ENCODE measurements at regions not wholly inside any gene's neighbourhood (a gene's known extent, or its start where the extent isn't known, plus 50 kb on each side); places are given as distances from the start of the nearest gene placed in this dataset.

DNA sequence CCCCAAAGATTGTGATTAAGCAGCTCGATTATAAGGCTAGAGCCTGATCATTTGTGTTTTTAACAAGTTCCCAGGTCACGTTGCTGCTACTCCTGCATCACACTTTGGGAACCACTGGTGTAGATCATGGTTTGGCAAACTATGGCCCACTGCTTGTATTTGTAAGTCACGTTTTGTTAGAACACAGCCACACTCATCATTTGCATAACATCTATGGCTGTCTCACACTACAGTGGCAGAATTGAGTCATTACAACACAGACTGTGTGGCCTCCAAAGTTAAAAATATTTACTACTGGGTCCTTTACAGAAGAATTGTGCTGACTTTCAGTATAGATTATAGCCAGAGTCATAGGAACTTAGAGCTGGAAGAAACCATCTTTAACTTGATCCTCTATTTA, 515.3 kb upstream of the PSMD7 start:
- Histone ChIP-seq H3K9me3 (ENCODE audit: control insufficient read depth, insufficient read depth, low read length) (no peaks in the 10 kb centered on the region; the same call in 1 of the 2 replicates), H3K9ac (ENCODE audit: low read depth, low read length) (no peak overlapping the region), H3K36me3 (ENCODE audit: insufficient read depth, low read length) (no peaks in the 10 kb centered on the region), H3K4me1 (ENCODE audit: insufficient read depth, low read length) (no peaks in the 10 kb centered on the region)

DNA sequence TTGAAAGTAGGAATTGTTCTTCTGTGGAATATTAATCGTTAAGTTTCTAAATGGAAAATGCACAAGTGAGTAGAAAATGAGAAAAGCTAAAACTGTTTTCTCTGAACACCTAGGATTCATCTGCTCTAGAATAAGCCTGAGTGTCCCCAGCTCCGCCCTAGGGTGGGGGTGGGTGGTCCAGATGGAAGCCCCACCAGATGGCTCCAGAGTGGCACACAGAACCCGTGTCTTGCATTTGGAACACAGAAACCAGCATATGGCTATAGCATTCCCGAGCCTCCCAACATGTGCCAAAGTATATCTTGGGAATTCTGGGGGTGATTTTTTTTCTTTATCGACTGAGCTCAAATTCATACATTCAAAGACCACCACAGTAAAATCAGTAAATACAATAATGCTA, 517.7 kb upstream of the PSMD7 start:
- Histone ChIP-seq H3K36me3 (ENCODE audit: insufficient read depth, low read length) (no peaks in the 10 kb centered on the region), H3K9ac (ENCODE audit: low read depth, low read length) (no peak overlapping the region), H3K9me3 (ENCODE audit: control insufficient read depth, insufficient read depth, low read length) (no peaks in the 10 kb centered on the region), H3K4me1 (ENCODE audit: insufficient read depth, low read length) (no peaks in the 10 kb centered on the region)

DNA sequence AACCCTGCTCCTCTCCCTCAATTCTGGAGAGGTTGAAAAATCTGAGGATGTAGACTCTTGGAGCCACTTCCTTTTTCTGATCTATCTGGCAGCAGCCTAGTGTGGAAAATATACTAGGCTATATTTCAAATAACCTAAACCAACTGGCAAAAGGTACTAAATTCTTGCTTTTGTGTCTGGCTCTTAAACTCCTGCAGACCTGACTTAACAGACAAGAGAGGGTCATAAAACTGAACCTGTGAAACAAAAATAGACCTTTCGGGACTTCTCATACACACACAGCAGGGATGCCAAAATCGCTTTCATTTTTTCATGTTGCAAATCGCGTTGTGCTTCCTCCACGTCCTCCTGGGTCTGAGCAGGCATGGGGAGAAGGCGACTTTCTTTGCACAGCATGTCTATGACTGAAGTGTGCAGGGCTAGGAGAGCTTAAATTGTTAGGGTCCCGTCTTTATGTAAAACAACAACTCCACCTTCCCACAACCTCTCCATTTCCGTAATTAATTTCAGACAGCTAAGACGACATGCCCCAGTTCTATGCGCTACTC, 520.7 kb upstream of the PSMD7 start:
- Histone ChIP-seq H3K9me3 (ENCODE audit: control insufficient read depth, insufficient read depth, low read length) (peaks cover 8% of the 10 kb centered on the region; the same call in 1 of the 2 replicates), H3K36me3 (ENCODE audit: insufficient read depth, low read length) (no peaks in the 10 kb centered on the region), H3K9ac (ENCODE audit: low read depth, low read length) (no peak overlapping the region), H3K4me1 (ENCODE audit: insufficient read depth, low read length) (no peaks in the 10 kb centered on the region)

DNA sequence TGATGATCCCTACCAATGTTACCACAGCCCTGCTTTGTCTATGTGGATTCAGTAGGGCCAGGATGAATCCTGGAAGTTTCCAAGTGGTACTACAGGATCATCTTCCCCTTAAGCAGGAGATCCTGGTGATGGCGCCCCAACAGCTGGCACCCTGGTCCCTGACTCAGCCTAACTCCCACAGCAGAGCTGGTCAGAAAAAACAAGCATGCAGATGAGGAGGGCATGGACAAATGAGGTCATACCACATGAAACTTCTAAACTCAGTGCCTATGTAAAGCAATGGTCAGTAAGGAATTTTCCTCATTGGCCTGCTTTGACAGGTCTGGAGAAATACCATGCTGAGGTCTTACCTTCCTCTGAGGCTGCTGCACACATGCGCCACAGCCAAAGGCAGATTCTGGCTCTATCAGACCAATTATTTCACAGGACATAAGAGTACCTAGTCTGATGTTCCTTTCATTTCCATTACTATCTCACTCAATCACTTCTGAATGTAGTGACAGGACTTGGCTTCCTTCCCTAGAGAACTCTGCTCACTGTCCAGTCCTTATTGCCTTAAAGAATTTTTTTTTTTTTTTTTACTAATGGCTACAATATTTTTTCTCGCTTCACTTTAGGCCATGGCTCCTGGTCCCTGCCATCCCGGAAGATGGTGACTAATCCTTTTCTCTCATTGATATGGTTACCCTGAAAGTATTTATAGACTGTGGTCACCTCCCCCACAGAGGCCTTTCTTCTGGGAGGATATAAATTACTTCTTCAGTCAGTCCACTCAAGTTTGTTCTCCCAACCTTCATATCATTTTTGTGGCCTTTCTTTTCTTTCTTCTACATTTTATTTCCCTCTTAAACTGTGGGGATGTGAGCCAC, 525.2 kb upstream of the PSMD7 start:
- H3K9ac ChIP-seq (ENCODE audit: low read depth, low read length) = no peak overlapping the region
- H3K9me3 ChIP-seq (ENCODE audit: control insufficient read depth, insufficient read depth, low read length) = peaks cover 8% of the 10 kb centered on the region; the same call in 1 of the 2 replicates
- no peaks in the 10 kb centered on the region for H3K36me3 ChIP-seq (ENCODE audit: insufficient read depth, low read length)
- H3K4me1 ChIP-seq (ENCODE audit: insufficient read depth, low read length) = no peaks in the 10 kb centered on the region

DNA sequence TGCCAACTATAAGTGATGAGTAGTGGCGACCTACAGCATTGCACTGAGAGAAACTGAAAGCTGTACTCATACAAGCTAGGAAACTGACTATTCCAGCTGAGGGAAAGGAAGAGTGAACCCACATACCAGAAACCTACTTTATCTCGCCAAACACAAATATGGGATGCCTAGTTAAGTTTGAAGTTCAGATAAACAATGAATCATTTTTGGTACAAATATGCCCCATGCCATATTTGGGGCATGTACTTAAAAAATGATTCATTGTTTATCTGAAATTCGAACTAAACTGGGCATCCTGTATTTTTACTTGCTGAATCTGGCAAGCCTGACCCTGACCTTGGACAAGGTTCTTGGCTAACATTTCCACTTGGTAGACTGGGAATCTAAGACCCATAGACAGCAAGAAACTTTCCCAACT, 527.8 kb upstream of the PSMD7 start:
- Histone ChIP-seq H3K9me3 (ENCODE audit: control insufficient read depth, insufficient read depth, low read length) (peaks cover 8% of the 10 kb centered on the region; the same call in 1 of the 2 replicates), H3K4me1 (ENCODE audit: insufficient read depth, low read length) (no peaks in the 10 kb centered on the region)

DNA sequence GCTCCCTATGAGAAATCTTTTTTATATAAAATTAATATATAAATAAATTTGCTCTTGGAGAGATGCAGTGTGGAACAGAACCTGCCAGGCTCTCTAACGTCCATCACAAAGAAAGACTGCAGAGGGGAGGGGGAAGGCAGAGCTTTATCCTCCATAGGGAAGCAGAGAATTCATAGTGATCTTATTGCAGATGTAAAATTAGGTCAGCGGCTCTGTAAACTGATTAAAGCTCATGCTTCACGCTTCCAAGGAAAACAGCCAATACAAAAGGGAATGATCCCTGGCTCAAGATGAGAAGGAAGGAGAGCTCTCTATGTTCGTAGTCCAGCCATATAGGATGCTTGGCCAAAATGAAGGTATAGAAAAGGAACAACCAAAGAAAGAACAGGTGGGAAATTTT, 532.3 kb upstream of the PSMD7 start:
- no peaks in the 10 kb centered on the region for H3K36me3 ChIP-seq (ENCODE audit: insufficient read depth, low read length)
- H3K4me1 ChIP-seq (ENCODE audit: insufficient read depth, low read length) = no peaks in the 10 kb centered on the region
- no peaks in the 10 kb centered on the region for H3K9me3 ChIP-seq (ENCODE audit: control insufficient read depth, insufficient read depth, low read length)
- no peak overlapping the region for H3K9ac ChIP-seq (ENCODE audit: low read depth, low read length)

More for the DNA sequence above, 527.8 kb upstream of the PSMD7 start:
- Histone ChIP-seq H3K9ac (ENCODE audit: low read depth, low read length) (no peak overlapping the region), H3K36me3 (ENCODE audit: insufficient read depth, low read length) (no peaks in the 10 kb centered on the region)

DNA sequence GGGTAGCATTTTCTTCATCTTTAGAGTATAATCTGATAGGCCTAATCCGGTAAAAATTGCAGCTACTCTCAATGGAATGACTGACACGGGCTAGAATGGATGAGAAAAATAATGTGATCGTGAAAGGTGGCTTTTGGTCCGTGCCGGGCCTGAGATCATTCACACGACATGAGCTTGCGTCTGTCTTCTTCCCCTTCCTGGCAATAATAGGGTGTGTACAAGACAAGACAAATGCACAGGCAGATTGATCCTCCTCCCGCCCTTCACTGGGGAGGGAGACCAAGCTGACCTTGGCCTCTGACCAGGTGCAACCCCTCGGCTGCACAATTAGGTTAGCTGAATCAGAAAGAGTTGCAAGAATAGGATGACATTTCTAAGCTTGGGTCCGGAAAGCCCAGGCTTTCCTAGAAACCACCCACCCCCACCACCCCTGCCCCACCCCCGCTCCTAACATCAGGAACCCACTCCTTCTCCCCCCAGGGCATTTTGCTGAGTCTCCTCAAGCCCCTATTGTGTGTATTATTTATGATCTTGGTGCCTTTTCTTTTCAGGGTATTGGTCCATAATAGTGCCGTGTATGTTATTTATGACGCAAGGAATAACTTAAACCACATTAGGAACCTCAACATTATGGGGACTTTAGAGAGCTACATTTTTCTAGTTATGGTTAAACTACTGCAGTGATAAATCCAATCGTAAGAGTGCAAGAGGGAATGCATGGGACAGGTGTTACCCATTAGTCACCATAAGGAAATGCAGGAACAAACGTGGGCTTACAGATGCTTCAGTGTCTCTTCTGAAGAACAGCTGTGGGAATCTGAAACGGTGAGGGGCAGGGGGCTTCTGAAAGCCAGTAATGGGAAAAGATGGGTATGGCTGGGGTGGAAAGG, 540.1 kb upstream of the PSMD7 start:
- Histone ChIP-seq H3K9ac (ENCODE audit: low read depth, low read length) (no peak overlapping the region), H3K9me3 (ENCODE audit: control insufficient read depth, insufficient read depth, low read length) (no peaks in the 10 kb centered on the region), H3K36me3 (ENCODE audit: insufficient read depth, low read length) (no peaks in the 10 kb centered on the region), H3K4me1 (ENCODE audit: insufficient read depth, low read length) (no peaks in the 10 kb centered on the region)

DNA sequence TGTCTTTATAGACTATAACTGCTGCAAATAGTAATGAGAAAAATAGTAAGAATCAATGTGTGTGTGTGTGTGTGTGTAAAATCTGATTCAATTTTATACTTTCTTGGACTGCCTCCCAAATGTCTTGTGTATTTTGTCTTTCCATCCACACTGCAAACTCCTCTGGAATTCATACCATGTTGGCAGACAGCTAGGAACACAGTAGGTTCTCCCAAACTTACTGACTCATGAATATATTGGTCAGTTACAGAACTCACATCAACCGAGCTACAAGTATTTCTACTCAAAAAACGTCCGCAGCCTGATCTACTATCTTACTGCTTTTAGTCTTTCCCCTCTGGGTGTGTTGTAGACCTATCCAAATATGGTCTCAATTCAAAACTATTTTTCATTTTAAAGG, 542.7 kb upstream of the PSMD7 start:
- H3K36me3 ChIP-seq (ENCODE audit: insufficient read depth, low read length) = no peaks in the 10 kb centered on the region
- H3K9me3 ChIP-seq (ENCODE audit: control insufficient read depth, insufficient read depth, low read length) = no peaks in the 10 kb centered on the region
- no peaks in the 10 kb centered on the region for H3K4me1 ChIP-seq (ENCODE audit: insufficient read depth, low read length)
- no peak overlapping the region for H3K9ac ChIP-seq (ENCODE audit: low read depth, low read length)

DNA sequence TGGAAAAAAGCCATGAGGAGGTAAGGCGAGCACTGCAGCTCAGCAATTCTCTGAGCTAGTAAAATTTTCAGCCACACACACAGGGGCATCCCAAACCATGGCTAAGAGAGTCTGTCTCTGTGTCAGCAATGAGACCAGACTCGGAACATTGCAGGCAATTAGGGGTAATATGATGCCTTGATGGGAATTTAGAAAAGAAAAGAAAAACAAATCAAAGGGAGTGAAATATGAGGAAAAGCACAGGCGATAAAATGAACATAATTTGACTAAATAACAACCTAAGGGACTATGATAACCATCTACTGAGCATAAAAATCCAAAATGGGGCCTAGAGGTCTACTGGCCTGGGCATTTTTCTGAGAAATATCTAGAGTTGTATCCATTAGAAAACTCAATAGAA, 546.0 kb upstream of the PSMD7 start:
- Histone ChIP-seq H3K9me3 (ENCODE audit: control insufficient read depth, insufficient read depth, low read length) (no peaks in the 10 kb centered on the region), H3K4me1 (ENCODE audit: insufficient read depth, low read length) (no peaks in the 10 kb centered on the region), H3K36me3 (ENCODE audit: insufficient read depth, low read length) (no peaks in the 10 kb centered on the region), H3K9ac (ENCODE audit: low read depth, low read length) (no peak overlapping the region)

DNA sequence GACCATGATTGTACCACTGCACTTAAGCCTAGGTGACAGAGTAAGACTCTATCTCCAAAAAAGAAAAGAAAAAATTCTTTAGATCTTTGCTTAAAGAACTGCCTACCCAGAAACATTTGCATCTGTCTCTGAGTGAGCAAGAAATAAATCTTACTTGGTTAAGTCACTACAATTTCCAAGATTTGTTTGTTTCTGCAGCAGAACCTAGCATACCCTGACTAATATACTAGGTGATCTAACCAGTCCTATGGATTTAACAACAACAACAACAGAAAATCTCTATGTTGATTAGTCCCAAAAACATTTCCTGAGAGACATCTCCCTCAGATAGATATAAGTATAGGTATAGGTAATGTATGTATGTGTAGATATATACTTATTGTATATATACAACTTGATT, 549.3 kb upstream of the PSMD7 start:
- no peaks in the 10 kb centered on the region for H3K4me1 ChIP-seq (ENCODE audit: insufficient read depth, low read length)
- H3K9me3 ChIP-seq (ENCODE audit: control insufficient read depth, insufficient read depth, low read length) = no peaks in the 10 kb centered on the region
- H3K9ac ChIP-seq (ENCODE audit: low read depth, low read length) = no peak overlapping the region
- H3K36me3 ChIP-seq (ENCODE audit: insufficient read depth, low read length) = no peaks in the 10 kb centered on the region

DNA sequence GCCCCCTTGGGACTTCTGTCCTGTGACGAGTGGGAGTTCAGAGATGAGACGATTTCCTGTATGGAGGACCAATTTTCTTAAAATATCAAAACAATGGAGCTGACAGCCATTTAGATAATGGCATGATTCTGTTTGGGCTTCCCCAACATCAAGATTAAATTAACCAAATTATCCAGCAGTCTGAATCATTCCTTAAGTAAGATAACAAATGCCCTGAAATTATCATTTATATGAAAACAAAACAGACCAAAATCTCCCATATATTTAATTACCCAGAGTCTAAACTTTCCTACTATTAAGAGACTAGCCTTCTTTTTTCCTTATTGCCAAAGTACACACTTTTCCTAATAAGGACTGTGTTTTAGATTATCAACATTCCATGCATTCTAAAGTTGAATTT, 550.1 kb upstream of the PSMD7 start:
- no peaks in the 10 kb centered on the region for H3K9me3 ChIP-seq (ENCODE audit: control insufficient read depth, insufficient read depth, low read length)
- H3K9ac ChIP-seq (ENCODE audit: low read depth, low read length) = no peak overlapping the region
- H3K36me3 ChIP-seq (ENCODE audit: insufficient read depth, low read length) = no peaks in the 10 kb centered on the region
- H3K4me1 ChIP-seq (ENCODE audit: insufficient read depth, low read length) = no peaks in the 10 kb centered on the region

DNA sequence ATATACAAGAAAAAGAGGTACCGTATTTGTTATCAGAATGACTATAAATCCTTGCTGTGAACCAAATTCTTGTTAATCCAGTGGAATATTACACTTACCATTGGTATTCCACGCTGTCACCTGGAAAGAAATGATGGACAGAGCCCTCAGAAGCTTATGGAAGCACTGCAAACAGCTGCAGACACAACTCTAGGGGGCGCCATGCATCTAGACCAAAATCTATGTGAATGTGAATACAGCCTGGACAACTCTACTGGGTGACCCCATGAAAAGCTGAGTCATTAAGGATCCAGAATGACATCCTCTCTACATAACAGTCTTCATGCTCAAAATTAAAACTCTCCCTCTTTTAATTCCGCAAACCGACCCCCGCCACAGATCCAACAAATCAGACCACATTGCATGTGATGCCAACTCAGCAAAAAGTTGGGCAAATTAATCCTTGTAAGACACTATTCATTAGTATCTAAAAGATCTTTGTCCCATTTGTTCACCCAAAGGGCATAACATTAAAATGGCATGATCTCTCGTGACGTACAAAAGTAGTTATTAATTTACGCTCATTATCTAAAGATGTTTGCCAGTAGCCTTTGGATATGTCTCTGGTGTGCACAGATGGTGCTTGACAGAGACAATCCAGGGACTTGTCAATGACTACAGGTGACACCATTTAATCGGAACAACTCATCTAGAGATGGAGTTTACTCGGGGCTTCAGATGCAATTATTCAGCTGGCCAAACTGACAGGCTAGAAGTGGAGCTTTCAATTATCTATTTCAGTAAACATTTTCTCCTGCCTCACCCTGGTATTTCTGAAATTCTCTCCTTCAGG, 552.7 kb upstream of the PSMD7 start:
- no peaks in the 10 kb centered on the region for H3K9me3 ChIP-seq (ENCODE audit: control insufficient read depth, insufficient read depth, low read length)
- H3K36me3 ChIP-seq (ENCODE audit: insufficient read depth, low read length) = no peaks in the 10 kb centered on the region
- no peaks in the 10 kb centered on the region for H3K4me1 ChIP-seq (ENCODE audit: insufficient read depth, low read length)
- no peak overlapping the region for H3K9ac ChIP-seq (ENCODE audit: low read depth, low read length)

DNA sequence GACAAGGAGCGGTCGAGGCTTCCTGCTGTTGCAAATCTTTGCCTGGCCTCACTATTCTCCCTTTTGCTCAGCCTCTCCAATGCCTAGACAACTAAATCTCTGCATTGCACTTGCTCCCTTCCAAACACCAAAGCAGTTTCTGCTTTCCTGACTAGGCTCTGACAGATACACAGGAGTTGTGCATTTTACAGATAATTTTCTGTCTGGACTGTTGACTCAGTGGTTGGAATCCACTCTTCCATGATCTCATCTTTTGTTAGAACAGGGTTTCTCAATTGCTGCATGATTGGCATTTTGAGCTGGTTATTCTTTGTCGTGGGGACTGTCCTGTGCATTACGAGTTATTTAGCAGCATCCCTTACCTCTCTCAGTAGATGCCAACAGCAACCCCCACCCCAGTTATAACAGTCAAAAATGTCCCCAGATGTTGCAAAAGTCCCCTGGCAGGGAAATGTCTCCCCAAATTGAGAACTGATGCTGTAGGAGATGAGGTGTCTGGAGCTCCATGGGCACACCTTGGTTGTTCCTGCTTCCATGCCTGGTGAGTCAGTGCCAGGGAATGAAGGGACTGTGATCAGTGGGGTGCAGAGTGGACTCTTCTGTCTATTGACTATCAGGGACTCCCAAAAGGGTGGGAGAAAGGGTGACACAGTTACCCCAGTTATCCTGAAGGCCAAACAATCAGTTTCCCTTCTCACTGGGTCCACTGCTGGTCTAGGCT, 557.4 kb upstream of the PSMD7 start:
- Histone ChIP-seq H3K9me3 (ENCODE audit: control insufficient read depth, insufficient read depth, low read length) (peaks cover 5% of the 10 kb centered on the region), H3K9ac (ENCODE audit: low read depth, low read length) (no peak overlapping the region), H3K36me3 (ENCODE audit: insufficient read depth, low read length) (no peaks in the 10 kb centered on the region), H3K4me1 (ENCODE audit: insufficient read depth, low read length) (no peaks in the 10 kb centered on the region)
